Activated naive CD4-positive, alpha-beta T cell treated with anti-CD3 and anti-CD28 coated beads, Interleukin-2, amount 50 U/mL, for 72 hours (primary cell): ENCODE measurements at regions not wholly inside any gene's neighbourhood (a gene's known extent, or its start where the extent isn't known, plus 50 kb on each side); places are given as distances from the start of the nearest gene placed in this dataset.
"Not testable (repeated sequence)": the region's sequence is repeated elsewhere in the genome, so short reads cannot be mapped to it uniquely, and the experiment has no call there.

ENCODE experiments used
- ATAC-seq, 2 donors: fragments of 150-1000 bp; cut with Tn5 transposase; 2 replicates each; pipeline ENCODE4 v1.10.0; 2021; ENCODE audit warnings: mild to moderate bottlenecking in 2 of 2, moderate library complexity in 2 of 2
- DNase-seq, 2 donors: peaks; one replicate each; pipeline ENCODE4 v3.0.0; 2021 to 2022; ENCODE audit warnings: low spot score in 2 of 2
- H3K27ac Mint-ChIP-seq, 2 donors: one replicate each; pipeline ENCODE4 v1.8.0; 2022; ENCODE audit warnings: mild to moderate bottlenecking in 2 of 2, mixed read lengths in 2 of 2
- H3K36me3 Mint-ChIP-seq, 2 donors: one replicate each; pipeline ENCODE4 v1.8.0; 2022; ENCODE audit warnings: mixed read lengths in 2 of 2
- H3K9me3 Mint-ChIP-seq, 2 donors: one replicate each; pipeline ENCODE4 v1.8.0; 2022; ENCODE audit warnings: mixed read lengths in 2 of 2

- Mint-ChIP-seq H3K9me3 (peaks cover 3 to 6% of the 10 kb centered on the region in 2 donors), H3K27ac (no peak overlapping the region), H3K36me3 (no peaks in the 10 kb centered on the region)
- DNase-seq (no peak), ATAC-seq (no peak)
These were observed 174.4 kb upstream of the NOX3 start for GRCh38 chr6:155630085-155630484.

GRCh38 chr6:155629652-155630051 lies 174.0 kb upstream of the NOX3 start:
- ATAC-seq (no peak), DNase-seq (no peak)
- Mint-ChIP-seq H3K9me3 (peaks cover 3 to 6% of the 10 kb centered on the region in 2 donors), H3K36me3 (no peaks in the 10 kb centered on the region), H3K27ac (no peak overlapping the region)

- Mint-ChIP-seq H3K27ac (peak overlapping the region; percentile 17 to 86), H3K36me3 (no peaks in the 10 kb centered on the region), H3K9me3 (peaks cover 3 to 6% of the 10 kb centered on the region in 2 donors)
- DNase-seq (peak in 1 of 2 donors; percentile 3), ATAC-seq (peak; percentile 69 to 95)
These were observed 172.7 kb upstream of the NOX3 start for GRCh38 chr6:155628306-155628705.

GRCh38 chr6:155627722-155628212 lies 172.1 kb upstream of the NOX3 start:
- H3K36me3 Mint-ChIP-seq, H3K9me3 Mint-ChIP-seq, DNase-seq, ATAC-seq: not testable (repeated sequence)
- peak overlapping the region; percentile 17 to 86 for H3K27ac Mint-ChIP-seq

DNA sequence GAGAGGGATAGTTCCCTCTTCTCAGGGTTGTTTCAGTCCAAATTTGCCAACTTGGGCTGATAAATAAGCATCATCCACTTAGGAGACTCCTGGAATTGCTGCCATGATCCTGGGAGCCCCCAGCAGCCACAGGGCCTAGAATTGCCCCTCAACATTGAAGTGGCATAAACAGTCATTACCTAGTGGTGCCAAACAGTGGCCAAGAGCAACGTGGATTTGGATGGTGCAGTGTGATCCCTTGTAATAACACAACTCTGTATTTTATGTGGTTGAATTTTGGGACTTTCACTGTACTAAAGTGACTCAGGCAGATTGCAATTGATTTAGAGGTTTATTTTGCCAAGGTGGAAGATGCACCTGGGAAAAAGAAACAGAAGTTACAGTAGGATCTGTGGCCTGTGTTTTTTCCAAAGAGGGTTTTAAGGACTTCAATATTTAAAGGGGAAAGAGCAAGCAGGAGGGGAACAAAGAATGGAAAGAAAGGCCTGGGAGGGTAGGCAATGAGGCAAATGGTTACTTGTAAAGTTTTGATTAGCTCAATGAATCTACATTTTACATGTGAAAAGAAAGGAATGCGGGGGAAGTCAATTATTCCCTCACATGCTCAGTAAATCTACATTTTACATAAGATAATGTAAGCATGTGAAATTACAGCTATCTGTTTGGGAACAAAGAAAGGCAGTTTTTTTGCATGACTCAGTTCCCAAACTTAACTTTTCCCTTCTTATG lies 168.0 kb upstream of the NOX3 start:
- peaks cover 0 to 3% of the 10 kb centered on the region in 2 donors for H3K9me3 Mint-ChIP-seq
- no peak for ATAC-seq
- no peak overlapping the region for H3K27ac Mint-ChIP-seq
- H3K36me3 Mint-ChIP-seq: no peaks in the 10 kb centered on the region
- no peak for DNase-seq

GRCh38 chr6:155614606-155615005 lies 159.0 kb upstream of the NOX3 start:
- Mint-ChIP-seq H3K36me3 (peaks cover 7 to 8% of the 10 kb centered on the region in 2 donors), H3K27ac (no peak overlapping the region), H3K9me3 (peaks cover 6 to 16% of the 10 kb centered on the region in 2 donors)
- ATAC-seq: no peak
- no peak for DNase-seq

DNA sequence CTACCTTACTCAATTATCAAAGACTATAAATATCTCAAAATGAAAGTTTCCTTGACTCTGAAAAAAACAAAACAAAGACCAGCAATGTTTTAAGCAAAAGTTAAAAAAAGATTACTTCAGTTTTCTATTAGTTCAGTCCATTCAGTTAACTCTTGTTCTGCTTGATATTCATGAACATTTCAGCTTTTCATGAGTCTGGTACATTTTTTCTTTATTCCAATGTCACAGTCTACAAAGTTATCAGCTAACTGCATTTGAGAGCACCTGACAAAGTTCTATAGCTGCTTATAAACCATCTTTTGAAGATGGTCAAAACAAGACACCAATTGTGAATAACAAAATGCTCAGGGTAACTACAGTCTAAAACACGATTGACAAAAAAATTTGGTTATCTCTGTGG lies 156.1 kb upstream of the NOX3 start:
- no peak for ATAC-seq
- Mint-ChIP-seq H3K9me3 (peaks cover 6 to 16% of the 10 kb centered on the region in 2 donors), H3K27ac (no peak overlapping the region), H3K36me3 (peaks cover 7 to 8% of the 10 kb centered on the region in 2 donors)
- DNase-seq: no peak

DNA sequence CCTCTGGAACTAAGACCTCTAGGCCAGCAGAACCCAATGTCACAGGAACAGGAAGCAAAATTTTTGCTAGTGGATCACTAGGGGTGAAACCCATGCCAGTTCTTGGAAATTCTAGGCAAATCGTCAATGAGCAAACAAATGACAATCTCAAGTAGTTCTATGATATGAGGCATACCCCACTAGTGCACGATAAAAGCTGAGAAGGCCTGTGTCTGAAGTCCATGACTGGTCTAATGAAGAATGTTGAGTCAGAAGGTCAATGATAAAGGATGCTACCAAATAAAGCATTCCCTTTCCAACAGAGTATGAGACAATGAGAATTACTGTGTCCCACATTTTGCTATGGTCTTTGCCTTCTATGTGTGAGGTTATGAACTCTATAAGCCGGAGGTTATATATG lies 149.4 kb upstream of the NOX3 start:
- no peak overlapping the region for H3K27ac Mint-ChIP-seq
- ATAC-seq: no peak
- DNase-seq: no peak
- no peaks in the 10 kb centered on the region for H3K9me3 Mint-ChIP-seq
- H3K36me3 Mint-ChIP-seq: no peaks in the 10 kb centered on the region

GRCh38 chr6:155599561-155599960 lies 143.9 kb upstream of the NOX3 start:
- ATAC-seq: no peak
- H3K9me3 Mint-ChIP-seq: no peaks in the 10 kb centered on the region

DNA sequence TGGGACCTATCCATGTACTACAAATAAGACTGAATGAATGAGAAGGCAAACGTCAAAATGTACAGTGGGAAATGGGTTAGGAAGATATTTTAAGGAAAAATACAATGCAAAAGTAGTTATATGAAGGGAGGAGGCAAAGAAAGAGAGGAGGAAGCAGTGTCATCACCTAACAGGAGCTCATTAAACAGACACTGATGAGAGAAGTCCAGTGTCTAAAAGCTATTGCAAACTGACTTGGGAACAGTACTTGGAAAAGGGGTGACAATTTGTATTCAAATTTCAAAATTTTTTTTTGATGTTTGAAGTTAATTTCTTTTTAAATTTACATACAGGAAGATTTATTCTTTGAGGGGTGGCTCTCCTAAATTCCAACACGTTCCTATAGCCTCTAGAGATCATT lies 143.5 kb upstream of the NOX3 start:
- no peak overlapping the region for H3K27ac Mint-ChIP-seq

More at GRCh38 chr6:155599561-155599960, 143.9 kb upstream of the NOX3 start:
- no peak for DNase-seq
- H3K27ac Mint-ChIP-seq: no peak overlapping the region
- H3K36me3 Mint-ChIP-seq: no peaks in the 10 kb centered on the region

GRCh38 chr6:155595284-155595683 lies 139.6 kb upstream of the NOX3 start:
- no peaks in the 10 kb centered on the region for H3K9me3 Mint-ChIP-seq
- H3K36me3 Mint-ChIP-seq: no peaks in the 10 kb centered on the region
- DNase-seq (no peak), ATAC-seq (no peak)
- H3K27ac Mint-ChIP-seq: no peak overlapping the region

More for the DNA sequence above, 143.5 kb upstream of the NOX3 start:
- Mint-ChIP-seq H3K36me3 (no peaks in the 10 kb centered on the region), H3K9me3 (no peaks in the 10 kb centered on the region)
- ATAC-seq: no peak
- no peak for DNase-seq

DNA sequence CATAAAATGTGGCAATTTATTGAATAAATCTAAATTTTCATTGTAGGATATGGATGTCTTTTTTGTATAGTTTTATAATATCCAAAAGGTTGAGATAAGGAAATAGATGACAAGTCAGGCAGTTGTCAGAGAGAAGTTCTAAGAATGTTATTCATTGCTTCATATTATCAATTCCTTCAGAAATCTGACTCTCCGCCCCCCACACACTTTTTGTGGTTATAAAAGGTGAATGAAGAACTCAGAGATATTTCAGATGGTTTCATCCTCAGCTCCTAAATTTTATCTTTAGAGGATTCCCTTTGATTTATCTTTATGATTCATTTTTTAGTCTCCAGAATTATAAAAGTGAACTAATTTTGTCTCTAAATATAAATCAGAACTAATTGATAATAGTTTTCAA lies 136.1 kb upstream of the NOX3 start:
- no peak for ATAC-seq
- Mint-ChIP-seq H3K27ac (no peak overlapping the region), H3K9me3 (peaks cover 0 to 4% of the 10 kb centered on the region in 2 donors), H3K36me3 (no peaks in the 10 kb centered on the region)
- no peak for DNase-seq

DNA sequence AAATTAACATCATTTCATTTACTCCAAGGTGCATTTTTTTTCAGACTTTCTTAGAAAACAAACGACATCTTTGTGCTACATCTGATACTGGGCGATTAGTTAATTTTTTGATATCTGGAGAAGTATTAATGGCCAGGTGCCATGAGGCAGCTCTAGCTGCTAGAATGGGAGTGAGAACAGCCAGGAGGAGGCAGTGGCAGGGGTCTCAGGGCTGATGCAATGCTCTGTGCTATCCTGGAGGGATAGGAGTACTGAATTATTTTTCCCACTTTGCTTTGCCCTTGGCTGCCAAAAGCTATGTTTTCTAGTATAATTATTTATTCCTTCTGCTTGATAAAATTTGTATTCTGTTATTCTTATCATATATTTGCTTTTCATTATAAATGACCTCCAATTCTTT lies 133.6 kb upstream of the NOX3 start:
- H3K27ac Mint-ChIP-seq: no peak overlapping the region
- ATAC-seq (no peak), DNase-seq (no peak)
- no peaks in the 10 kb centered on the region for H3K36me3 Mint-ChIP-seq
- H3K9me3 Mint-ChIP-seq: peaks cover 0 to 4% of the 10 kb centered on the region in 2 donors

GRCh38 chr6:155587817-155588216 lies 132.2 kb upstream of the NOX3 start:
- H3K9me3 Mint-ChIP-seq: peaks cover 0 to 4% of the 10 kb centered on the region in 2 donors
- ATAC-seq: no peak
- DNase-seq: no peak

GRCh38 chr6:155586090-155586489 lies 130.5 kb upstream of the NOX3 start:
- ATAC-seq: no peak
- peaks cover 0 to 4% of the 10 kb centered on the region in 2 donors for H3K9me3 Mint-ChIP-seq
- H3K27ac Mint-ChIP-seq: no peak overlapping the region
- H3K36me3 Mint-ChIP-seq: no peaks in the 10 kb centered on the region
- DNase-seq: no peak

More at GRCh38 chr6:155587817-155588216, 132.2 kb upstream of the NOX3 start:
- H3K27ac Mint-ChIP-seq: no peak overlapping the region
- H3K36me3 Mint-ChIP-seq: no peaks in the 10 kb centered on the region

GRCh38 chr6:155584006-155584405 lies 128.4 kb upstream of the NOX3 start:
- DNase-seq (no peak), ATAC-seq (no peak)
- peaks cover 0 to 4% of the 10 kb centered on the region in 2 donors for H3K9me3 Mint-ChIP-seq
- H3K27ac Mint-ChIP-seq: no peak overlapping the region
- H3K36me3 Mint-ChIP-seq: no peaks in the 10 kb centered on the region

- Mint-ChIP-seq H3K36me3 (no peaks in the 10 kb centered on the region), H3K9me3 (no peaks in the 10 kb centered on the region), H3K27ac (no peak overlapping the region)
- DNase-seq: no peak
- ATAC-seq: no peak
These were observed 126.7 kb upstream of the NOX3 start for GRCh38 chr6:155582016-155582991.
